ENCODE measurements at regions not wholly inside any gene's neighbourhood (a gene's known extent, or its start where the extent isn't known, plus 50 kb on each side); places are given as distances from the start of the nearest gene placed in this dataset.
"Not testable (repeated sequence)": the region's sequence is repeated elsewhere in the genome, so short reads cannot be mapped to it uniquely, and the experiment has no call there.

GRCh38 chr2:16194931-16195680 lies 254.8 kb downstream of the MYCN start:
- no peak for DNase-seq

DNA sequence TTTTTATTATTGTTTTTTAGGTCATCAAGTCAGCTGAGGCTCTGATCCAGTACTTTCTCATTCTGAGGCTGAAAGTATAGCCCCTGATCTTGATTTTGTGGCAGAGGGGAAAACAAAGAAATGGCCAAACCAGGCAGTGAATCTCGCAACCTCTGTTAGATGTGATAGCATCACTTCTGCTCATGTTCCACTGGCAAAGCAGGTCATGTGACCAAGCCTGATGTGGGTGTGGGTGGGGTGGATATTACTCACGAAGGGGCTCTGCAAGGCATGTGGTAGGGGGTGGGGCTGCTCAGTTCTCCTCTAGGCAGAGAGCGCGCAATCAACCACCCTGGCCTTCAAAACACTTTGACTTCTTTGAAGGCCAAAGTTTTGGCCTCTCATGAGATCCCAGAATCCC lies 254.2 kb downstream of the MYCN start:
- DNase-seq, result no peak

- no peak for DNase-seq
Measured at GRCh38 chr2:16194096-16194390, 253.7 kb downstream of the MYCN start.

GRCh38 chr2:16192416-16193216 lies 252.3 kb downstream of the MYCN start:
- DNase-seq, result no peak

DNA sequence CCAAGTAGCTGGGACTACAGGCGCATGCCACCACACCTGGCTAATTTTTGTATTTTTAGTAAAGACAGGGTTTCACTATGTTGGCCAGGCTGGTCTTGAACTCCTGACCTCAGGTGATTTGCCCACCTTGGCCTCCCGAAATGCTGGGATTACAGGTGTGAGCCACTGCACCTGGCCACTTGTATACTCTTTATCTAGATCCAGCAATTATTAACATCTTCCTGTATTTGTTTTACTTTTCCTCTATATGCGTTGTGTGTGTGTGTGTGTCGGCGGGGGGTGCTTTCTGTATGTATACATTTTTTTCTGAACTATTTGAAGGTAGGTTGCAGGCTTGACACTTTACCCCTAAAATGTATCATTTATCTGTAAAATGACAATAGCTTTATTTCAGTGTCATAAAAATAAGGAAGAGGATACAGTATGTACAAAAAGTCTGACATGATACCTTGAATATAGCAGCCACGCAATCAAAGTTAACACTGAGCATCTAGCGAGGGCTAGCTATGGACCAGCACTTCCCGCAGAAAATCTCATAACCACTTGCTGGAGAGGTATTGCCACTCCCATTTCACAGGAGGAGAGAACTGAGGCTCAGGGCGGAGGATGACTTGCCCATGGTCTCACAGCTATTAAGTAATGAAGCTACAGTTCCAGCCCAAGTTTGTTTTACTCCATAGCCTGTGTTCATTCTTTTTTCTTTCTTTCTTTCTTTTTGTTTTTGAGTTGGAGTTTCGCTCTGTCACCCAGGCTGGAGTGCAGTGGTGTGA lies 251.3 kb downstream of the MYCN start:
- no peak for DNase-seq

GRCh38 chr2:16190446-16191270 lies 250.3 kb downstream of the MYCN start:
- no peak for DNase-seq

DNA sequence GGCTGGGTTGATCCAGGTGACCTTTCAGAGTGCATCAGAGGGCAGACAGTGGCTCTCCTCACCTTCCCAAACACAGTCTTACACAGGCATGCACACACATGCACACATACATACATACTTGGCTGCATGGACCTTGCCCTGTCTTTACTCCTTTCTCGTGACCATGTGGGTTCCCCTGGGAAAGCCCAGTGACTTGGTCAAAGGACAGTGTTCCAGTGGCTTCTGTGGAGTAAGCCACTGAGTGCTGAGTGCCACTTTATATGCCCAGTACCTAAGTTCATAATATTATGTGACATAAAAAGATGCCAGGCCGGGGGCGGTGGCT lies 249.4 kb downstream of the MYCN start:
- DNase-seq, result no peak

GRCh38 chr2:16189029-16189835 lies 248.9 kb downstream of the MYCN start:
- DNase-seq, result no peak

GRCh38 chr2:16188261-16188890 lies 248.0 kb downstream of the MYCN start:
- no peak for DNase-seq

- DNase-seq, result no peak
Measured at GRCh38 chr2:16187482-16187817, 247.1 kb downstream of the MYCN start.

GRCh38 chr2:16186661-16187481 lies 246.5 kb downstream of the MYCN start:
- DNase-seq, result no peak

DNA sequence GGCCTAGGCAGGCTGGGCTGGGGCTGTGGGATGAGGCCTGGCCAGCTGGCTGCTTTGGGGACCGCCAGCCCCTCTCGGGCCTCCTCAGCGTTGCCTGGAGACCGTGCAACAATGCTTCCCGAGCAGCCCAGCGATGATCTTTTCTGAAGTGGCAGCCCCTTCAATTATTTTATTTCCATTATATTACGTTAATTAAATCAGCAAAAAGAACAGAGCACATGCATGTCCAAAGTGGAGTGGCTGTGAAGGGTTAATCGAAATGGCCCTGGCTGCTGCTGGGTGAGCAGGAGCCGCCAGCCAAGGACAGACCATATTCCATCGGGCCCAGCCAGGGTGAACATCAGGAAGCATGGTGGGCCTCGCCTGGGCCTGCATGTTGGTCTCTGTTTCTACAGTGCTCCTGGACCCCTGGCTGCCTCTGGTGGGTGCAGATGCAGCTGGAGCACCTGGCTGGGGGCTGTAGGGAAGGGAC lies 245.5 kb downstream of the MYCN start:
- DNase-seq, result no peak

- no peak for DNase-seq
Measured at GRCh38 chr2:16184945-16185660, 244.8 kb downstream of the MYCN start.

GRCh38 chr2:16184341-16184890 lies 244.1 kb downstream of the MYCN start:
- no peak for DNase-seq

DNA sequence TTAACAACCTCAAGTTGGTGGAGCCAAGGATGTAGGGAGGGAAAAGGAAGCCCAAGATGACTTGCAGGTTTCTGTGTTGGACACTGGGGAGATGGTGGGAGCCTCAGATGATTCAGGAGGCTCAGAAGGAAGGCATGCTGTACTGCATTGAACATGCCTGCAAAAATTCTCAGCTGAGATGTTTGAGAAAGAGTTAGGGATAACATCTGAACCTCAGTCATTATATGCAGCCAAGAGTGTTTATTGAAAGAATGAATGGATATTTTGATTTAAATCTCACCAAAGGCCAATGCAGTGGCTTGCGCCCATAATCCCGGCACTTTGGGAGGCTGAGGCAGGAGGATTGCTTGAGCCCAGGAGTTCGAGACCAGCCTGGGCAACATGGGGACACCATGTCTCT lies 243.0 kb downstream of the MYCN start:
- no peak for DNase-seq

GRCh38 chr2:16182841-16183240 lies 242.5 kb downstream of the MYCN start:
- no peak for DNase-seq

GRCh38 chr2:16182311-16182815 lies 242.0 kb downstream of the MYCN start:
- not testable (repeated sequence) for DNase-seq

DNA sequence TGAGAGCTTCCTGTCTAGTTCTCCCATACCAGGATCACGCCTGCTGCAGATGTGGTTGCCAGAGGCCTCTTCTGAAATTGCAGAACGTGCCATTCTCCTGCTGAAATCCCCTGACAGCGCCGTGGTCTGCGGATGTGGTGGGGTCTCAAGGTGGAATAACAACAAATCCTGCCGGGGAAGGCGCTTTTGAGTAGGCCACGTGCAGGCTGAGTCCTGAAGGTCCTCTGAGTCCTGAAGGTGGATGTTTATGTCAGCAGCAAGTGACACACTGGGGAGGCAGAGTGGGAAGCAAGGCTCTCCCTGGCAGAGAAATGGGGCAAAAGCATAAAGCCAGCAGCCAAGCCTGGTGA lies 241.4 kb downstream of the MYCN start:
- no peak for DNase-seq

DNA sequence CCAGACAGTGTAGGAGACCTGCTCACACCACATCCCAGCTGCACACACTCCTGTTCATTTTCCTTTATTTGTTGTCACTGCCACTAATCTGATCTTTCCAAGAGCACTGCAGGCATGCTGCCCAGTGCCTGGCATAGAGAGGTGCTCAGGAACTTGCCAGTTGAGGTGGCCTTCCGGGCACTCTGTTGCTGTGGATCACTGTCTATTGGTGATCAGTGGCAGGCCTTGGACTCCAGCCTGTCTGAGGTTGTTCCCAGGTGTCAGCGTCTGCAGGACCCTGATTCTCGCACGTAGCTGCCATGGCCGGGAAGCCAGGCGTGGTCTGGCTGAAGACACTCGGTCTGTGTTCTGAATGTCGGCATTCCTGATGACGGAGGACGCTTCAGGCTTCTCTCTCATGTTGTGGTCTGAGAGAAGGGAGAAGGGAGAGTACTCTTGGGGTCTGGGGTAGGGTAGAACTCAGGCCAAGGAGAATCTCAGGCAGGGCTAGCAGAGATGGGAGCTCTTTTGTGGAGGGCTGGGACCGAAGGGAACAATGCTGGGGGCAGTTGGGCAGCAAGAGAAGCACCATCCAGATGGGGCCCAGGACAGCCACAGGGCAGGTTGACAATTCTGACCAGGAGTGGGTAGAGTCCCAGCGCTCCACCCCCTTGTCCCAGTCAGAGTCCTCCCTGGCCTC lies 240.9 kb downstream of the MYCN start:
- no peak for DNase-seq

Measured in GOT3 (cell line).